ENCODE measurements at regions not wholly inside any gene's neighbourhood (a gene's known extent, or its start where the extent isn't known, plus 50 kb on each side); places are given as distances from the start of the nearest gene placed in this dataset.

GRCh38 chr22:49476176-49476575 lies 351.5 kb downstream of the BRD1 start:
- no peak for DNase-seq (ENCODE audit: low read depth in 4 of 4, low spot score in 2 of 4)

GRCh38 chr22:49475253-49475652 lies 352.4 kb downstream of the BRD1 start:
- DNase-seq (ENCODE audit: low read depth in 4 of 4, low spot score in 2 of 4), result no peak

GRCh38 chr22:49473286-49473685 lies 354.4 kb downstream of the BRD1 start:
- no peak for DNase-seq (ENCODE audit: low read depth in 4 of 4, low spot score in 2 of 4)

- DNase-seq (ENCODE audit: low read depth in 4 of 4, low spot score in 2 of 4), result no peak
Observed at GRCh38 chr22:49470741-49471503, 356.8 kb downstream of the BRD1 start.

GRCh38 chr22:49469896-49470740 lies 357.6 kb downstream of the BRD1 start:
- no peak for DNase-seq (ENCODE audit: low read depth in 4 of 4, low spot score in 2 of 4)

GRCh38 chr22:49468487-49469198 lies 359.0 kb downstream of the BRD1 start:
- DNase-seq (ENCODE audit: low read depth in 4 of 4, low spot score in 2 of 4), result no peak

GRCh38 chr22:49466878-49467595 lies 360.6 kb downstream of the BRD1 start:
- no peak for DNase-seq (ENCODE audit: low read depth in 4 of 4, low spot score in 2 of 4)

- DNase-seq (ENCODE audit: low read depth in 4 of 4, low spot score in 2 of 4), result no peak
Observed at GRCh38 chr22:49464037-49464436, 363.6 kb downstream of the BRD1 start.

- no peak for DNase-seq (ENCODE audit: low read depth in 4 of 4, low spot score in 2 of 4)
Observed at GRCh38 chr22:49462795-49463194, 364.9 kb downstream of the BRD1 start.

GRCh38 chr22:49462291-49462690 lies 365.4 kb downstream of the BRD1 start:
- no peak for DNase-seq (ENCODE audit: low read depth in 4 of 4, low spot score in 2 of 4)

- no peak for DNase-seq (ENCODE audit: low read depth in 4 of 4, low spot score in 2 of 4)
Observed at GRCh38 chr22:49461674-49462073, 366.0 kb downstream of the BRD1 start.

- DNase-seq (ENCODE audit: low read depth in 4 of 4, low spot score in 2 of 4), result peak in 1 of 4 donors; percentile 50
Observed at GRCh38 chr22:49460592-49461281, 366.9 kb downstream of the BRD1 start.

GRCh38 chr22:49460091-49460490 lies 367.6 kb downstream of the BRD1 start:
- no peak for DNase-seq (ENCODE audit: low read depth in 4 of 4, low spot score in 2 of 4)

GRCh38 chr22:49458708-49459099 lies 369.0 kb downstream of the BRD1 start:
- no peak for DNase-seq (ENCODE audit: low read depth in 4 of 4, low spot score in 2 of 4)

GRCh38 chr22:49457946-49458707 lies 369.5 kb downstream of the BRD1 start:
- no peak for DNase-seq (ENCODE audit: low read depth in 4 of 4, low spot score in 2 of 4)

GRCh38 chr22:49457146-49457545 lies 370.5 kb downstream of the BRD1 start:
- DNase-seq (ENCODE audit: low read depth in 4 of 4, low spot score in 2 of 4), result no peak

- DNase-seq (ENCODE audit: low read depth in 4 of 4, low spot score in 2 of 4), result no peak
Observed at GRCh38 chr22:49455595-49455994, 372.1 kb downstream of the BRD1 start.

- DNase-seq (ENCODE audit: low read depth in 4 of 4, low spot score in 2 of 4), result no peak
Observed at GRCh38 chr22:49454726-49455125, 372.9 kb downstream of the BRD1 start.

- DNase-seq (ENCODE audit: low read depth in 4 of 4, low spot score in 2 of 4), result no peak
Observed at GRCh38 chr22:49453771-49454170, 373.9 kb downstream of the BRD1 start.

All from left renal cortex interstitium (tissue), 4 donors.